Ishikawa (cell line): ENCODE measurements at regions not wholly inside any gene's neighbourhood (a gene's known extent, or its start where the extent isn't known, plus 50 kb on each side); places are given as distances from the start of the nearest gene placed in this dataset.

Experiments
- CEBPB ChIP-seq: IDR thresholded peaks from 2 replicates; pipeline ENCODE4 v1.6.1; 2012
- CREB1 ChIP-seq: IDR thresholded peaks from 2 replicates; pipeline ENCODE4 v1.6.1; 2012; ENCODE audit warnings: low read depth
- EGR1 ChIP-seq: IDR thresholded peaks from 2 replicates; pipeline ENCODE4 v1.6.1; 2012
- EP300 ChIP-seq: IDR thresholded peaks from 2 replicates; pipeline ENCODE4 v1.6.1; 2012; ENCODE audit warnings: borderline replicate concordance
- FOXM1 ChIP-seq: IDR thresholded peaks from 2 replicates; pipeline ENCODE4 v1.6.1; 2012; ENCODE audit warnings: low read depth, borderline replicate concordance
- NFIC ChIP-seq: IDR thresholded peaks from 2 replicates; pipeline ENCODE4 v1.6.1; 2012
- RAD21 ChIP-seq: IDR thresholded peaks from 2 replicates; pipeline ENCODE4 v1.6.1; 2012; ENCODE audit warnings: low read depth
- REST ChIP-seq: IDR thresholded peaks from 2 replicates; pipeline ENCODE4 v1.6.1; 2012; ENCODE audit warnings: low read depth, mild to moderate bottlenecking
- TAF1 ChIP-seq: IDR thresholded peaks from 2 replicates; pipeline ENCODE4 v1.6.1; 2012; ENCODE audit warnings: low read depth, mild to moderate bottlenecking
- TCF12 ChIP-seq: IDR thresholded peaks from 2 replicates; pipeline ENCODE4 v1.6.1; 2012; ENCODE audit warnings: low read depth
- TEAD4 ChIP-seq: IDR thresholded peaks from 2 replicates; pipeline ENCODE4 v1.6.1; 2012
- USF1 ChIP-seq: IDR thresholded peaks from 2 replicates; pipeline ENCODE4 v1.6.1; 2012
- YY1 ChIP-seq: IDR thresholded peaks from 2 replicates; pipeline ENCODE4 v1.6.1; 2012; ENCODE audit warnings: low read depth
- ZBTB7A ChIP-seq: IDR thresholded peaks from 2 replicates; pipeline ENCODE4 v1.6.1; 2012; ENCODE audit warnings: low read depth
- TF ChIP-seq, protein P1 (sequence below): IDR thresholded peaks from 2 replicates; pipeline ENCODE4 v1.6.1; 2012

DNA sequence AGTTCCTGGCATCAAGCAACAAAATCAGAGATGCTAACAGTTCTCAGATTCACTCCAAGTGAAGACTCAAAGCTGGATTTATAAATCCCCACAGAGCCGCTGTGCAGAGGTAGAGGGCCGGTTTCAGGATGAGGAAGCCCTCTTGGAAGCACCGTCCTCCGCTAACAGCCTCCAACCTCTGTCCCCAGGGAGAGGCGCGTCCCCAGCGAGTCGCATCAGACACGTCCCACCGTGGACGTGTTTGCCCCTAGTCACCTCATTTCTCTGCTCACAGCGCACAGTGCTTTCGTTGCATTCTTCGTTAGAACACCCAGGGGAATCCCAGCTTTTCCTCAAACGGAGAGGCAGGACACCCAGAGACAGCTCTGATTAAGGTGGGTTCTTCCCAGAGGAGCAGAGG, 642.9 kb downstream of the BRD1 start:
- TF ChIP-seq CREB1 = no peak
- no peak for TF ChIP-seq RAD21
- no peak for TF ChIP-seq NFIC
- no peak for TF ChIP-seq CEBPB
- TF ChIP-seq REST = no peak
- TF ChIP-seq FOXM1 = no peak
- no peak for TF ChIP-seq ZBTB7A
- TF ChIP-seq, protein P1, sequence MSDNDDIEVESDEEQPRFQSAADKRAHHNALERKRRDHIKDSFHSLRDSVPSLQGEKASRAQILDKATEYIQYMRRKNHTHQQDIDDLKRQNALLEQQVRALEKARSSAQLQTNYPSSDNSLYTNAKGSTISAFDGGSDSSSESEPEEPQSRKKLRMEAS = no peak
- TF ChIP-seq USF1 = no peak
- no peak for TF ChIP-seq TCF12
- no peak for TF ChIP-seq TAF1
- TF ChIP-seq YY1 = no peak
- no peak for TF ChIP-seq TEAD4
- TF ChIP-seq EGR1 = no peak
- no peak for TF ChIP-seq EP300

DNA sequence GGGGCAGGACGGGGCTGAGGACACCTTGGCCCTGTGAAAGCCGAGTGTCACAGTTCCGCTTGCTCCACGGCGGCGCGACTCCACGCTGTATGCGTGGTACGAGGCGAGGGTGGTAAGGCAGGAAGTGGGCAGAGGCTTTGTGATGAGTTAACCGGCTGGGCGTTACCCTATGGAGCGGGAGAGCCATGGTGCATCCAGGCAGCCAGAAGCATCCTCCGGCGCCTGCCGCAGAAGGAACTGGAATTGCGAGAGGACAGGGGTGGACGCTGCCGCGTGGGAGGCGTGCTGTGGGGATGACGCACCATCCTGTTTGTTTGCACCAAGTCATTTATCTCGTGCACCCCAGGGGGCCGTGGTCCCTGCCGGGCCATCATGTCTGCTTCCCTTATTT, 643.9 kb downstream of the BRD1 start:
- TF ChIP-seq TCF12 (no peak), RAD21 (no peak), USF1 (no peak), NFIC (no peak)
- TF ChIP-seq, protein P1 = no peak

- no peak for TF ChIP-seq ZBTB7A
- TF ChIP-seq EP300 = no peak
- no peak for TF ChIP-seq YY1
- TF ChIP-seq FOXM1 = no peak
Measured at GRCh38 chr22:49183208-49183825, 644.4 kb downstream of the BRD1 start.

- TF ChIP-seq TCF12 (no peak), FOXM1 (no peak), USF1 (no peak), CEBPB (no peak), ZBTB7A (no peak)
- TF ChIP-seq, protein P1 = no peak
Measured at GRCh38 chr22:49182416-49182815, 645.3 kb downstream of the BRD1 start.

DNA sequence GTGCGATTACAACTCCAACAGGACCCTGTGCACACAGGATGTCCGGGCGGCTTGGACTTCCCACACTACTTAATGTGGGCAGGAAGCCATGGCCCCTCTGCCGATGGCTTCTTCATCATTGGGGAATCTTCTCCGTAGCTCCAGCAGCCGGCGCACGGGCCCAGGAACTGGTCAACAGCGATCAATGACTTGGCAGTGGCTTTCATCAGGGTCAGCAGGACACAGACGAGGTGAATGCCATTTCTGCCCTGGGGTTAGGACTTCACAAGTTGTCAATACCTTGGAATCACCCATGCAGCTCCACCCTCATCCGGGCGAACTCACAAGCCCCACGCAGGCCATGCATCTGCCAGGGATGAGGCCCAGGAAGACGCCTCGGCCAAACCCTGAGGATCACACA, 645.7 kb downstream of the BRD1 start:
- TF ChIP-seq REST (no peak), CEBPB (no peak), ZBTB7A (no peak), TCF12 (no peak), FOXM1 (no peak)

DNA sequence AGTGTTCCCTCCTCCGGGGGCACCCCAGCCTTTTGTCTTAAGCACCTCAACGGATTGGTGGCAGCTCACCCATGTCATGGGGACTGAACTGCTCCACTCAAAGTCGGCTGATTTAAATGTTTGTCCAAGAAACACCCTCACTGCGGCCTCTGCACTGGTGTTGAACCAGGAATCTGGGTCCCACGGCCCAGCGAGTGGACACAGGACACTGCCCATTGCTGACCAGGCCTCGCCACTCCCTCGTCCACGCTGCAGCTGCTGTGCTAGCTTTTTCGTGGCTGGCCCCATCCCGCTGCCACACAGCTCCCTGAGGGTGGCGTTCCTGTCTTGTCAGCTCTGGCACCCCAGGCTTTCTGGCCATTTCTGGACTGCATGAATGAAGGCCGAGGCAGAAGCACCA, 646.2 kb downstream of the BRD1 start:
- TF ChIP-seq, protein P1 = no peak
- TF ChIP-seq EGR1 (no peak), EP300 (no peak), TCF12 (no peak), YY1 (no peak), CREB1 (no peak), TEAD4 (no peak), FOXM1 (no peak), NFIC (no peak), CEBPB (no peak), USF1 (no peak)
